HCT116 (cell line): ENCODE measurements at regions not wholly inside any gene's neighbourhood (a gene's known extent, or its start where the extent isn't known, plus 50 kb on each side); places are given as distances from the start of the nearest gene placed in this dataset.

Experiments
- ATAC-seq: fragments of 200-7000 bp; cut with Tn5 transposase; 2 replicates; pipeline ENCODE4 v1.9.1; 2020; ENCODE audit warnings: mild to moderate bottlenecking, moderate library complexity
- BruUV-seq: library from RNA; stranded (reverse); fragments of 400-500 nt; replicated peaks from 2 replicates; lab custom pipeline; 2021; lab: Mats Ljungman, UMichigan
- CTCF ChIA-PET: fragments of 300-600 bp; sonication (Branson Sonifier 250); formaldehyde crosslinking; loops from one replicate; lab custom pipeline; 2021; ENCODE audit warnings: antibody characterized with exemption; lab: Charles Lee
- POLR2A ChIA-PET: fragments of 300-600, 350-600 bp; sonication (Branson Sonifier 250); formaldehyde crosslinking; loops from one replicate; lab custom pipeline; 2021; ENCODE audit warnings: antibody characterized with exemption; lab: Charles Lee
- RAD21 ChIA-PET, 2 experiments: fragments of 300-600 bp; sonication (Branson Sonifier 250); formaldehyde crosslinking; loops; one replicate each; lab custom pipeline; 2023; ENCODE audit warnings: low total read pairs in 2 of 2; ENCODE audit not compliant: uncharacterized antibody in 2 of 2, unreplicated experiment in 2 of 2, low non-redundant PET in 1 of 2; lab: Charles Lee
- DNase-seq: peaks from one replicate; pipeline ENCODE4 v3.0.0-alpha.2; 2010; ENCODE audit warnings: low read depth, low spot score
- H2AFZ ChIP-seq: fragments of 200-600 bp; shearing (Covaris generic), sonication (generic); 2 replicates; pipeline ENCODE4 v1.6.1; 2017; ENCODE audit warnings: low read depth, mixed run types, mixed read lengths, antibody characterized with exemption, low read length; ENCODE audit not compliant: poor library complexity, severe bottlenecking
- H3K27ac ChIP-seq: 2 replicates; pipeline ENCODE4 v1.5.1; 2012; ENCODE audit warnings: low read depth, low read length
- H3K27me3 ChIP-seq: fragments of 200-600 bp; sonication (generic); 2 replicates; pipeline ENCODE4 v1.6.1; 2016; ENCODE audit warnings: mixed run types, low read length, mixed read lengths; ENCODE audit not compliant: insufficient read depth
- H3K36me3 ChIP-seq, 2 experiments: fragments of 200-500 bp in 1 of 2; fragments of 200-600 bp in 1 of 2; sonication (Bioruptor generic) in 1 of 2; sonication (generic) in 1 of 2; 2 replicates each; pipeline versions ENCODE4 v1.5.1 to v1.6.1; 2014 to 2016; ENCODE audit warnings: low read length in 2 of 2, inconsistent platforms in 1 of 2, mixed read lengths in 1 of 2, mixed run types in 1 of 2; ENCODE audit not compliant: insufficient read depth in 2 of 2, control insufficient read depth in 1 of 2
- H3K4me1 ChIP-seq, 2 experiments: fragments of 200-600 bp in 1 of 2; sonication (generic) in 1 of 2; 2 replicates each; pipeline versions ENCODE4 v1.5.1 to v1.6.1; 2012 to 2017; ENCODE audit warnings: low read length in 2 of 2, inconsistent platforms in 1 of 2, mild to moderate bottlenecking in 1 of 2, mixed read lengths in 1 of 2, mixed run types in 1 of 2, moderate library complexity in 1 of 2; ENCODE audit not compliant: insufficient read depth in 2 of 2, control insufficient read depth in 1 of 2
- H3K4me2 ChIP-seq: fragments of 200-600 bp; sonication (generic); 2 replicates; pipeline ENCODE4 v1.6.1; 2017; ENCODE audit warnings: mixed run types, low read length, mixed read lengths
- H3K4me3 ChIP-seq, 2 experiments: fragments of 200-600 bp in 1 of 2; sonication (generic) in 1 of 2; replicated peaks in 1 of 2; 2 replicates each; pipeline ENCODE4 v1.5.1; 2011 to 2016; ENCODE audit warnings: low read length in 2 of 2, control low read depth in 1 of 2, low read depth in 1 of 2, mild to moderate bottlenecking in 1 of 2, mixed read lengths in 1 of 2, mixed run types in 1 of 2
- H3K79me2 ChIP-seq: fragments of 200-600 bp; sonication (generic); 2 replicates; pipeline ENCODE4 v1.6.1; 2017; ENCODE audit warnings: mild to moderate bottlenecking, mixed run types, low read length, moderate library complexity, mixed read lengths; ENCODE audit not compliant: insufficient read depth
- H3K9ac ChIP-seq: fragments of 200-600 bp; sonication (generic); 2 replicates; pipeline ENCODE4 v1.6.1; 2016; ENCODE audit warnings: low read length, mixed read lengths
- H3K9me2 ChIP-seq: fragments of 200-600 bp; sonication (generic), shearing (Covaris generic); 2 replicates; pipeline ENCODE4 v1.6.1; 2017; ENCODE audit warnings: mixed run types, mild to moderate bottlenecking, moderate library complexity; ENCODE audit not compliant: insufficient read depth
- H3K9me3 ChIP-seq, 2 experiments: fragments of 200-500 bp in 1 of 2; fragments of 200-600 bp in 1 of 2; sonication (Bioruptor generic) in 1 of 2; sonication (generic) in 1 of 2; 2 replicates each; pipeline ENCODE4 v1.6.1; 2014 to 2017; ENCODE audit warnings: low read length in 2 of 2, mixed read lengths in 2 of 2, inconsistent platforms in 1 of 2, low read depth in 1 of 2, mild to moderate bottlenecking in 1 of 2, mixed run types in 1 of 2, moderate library complexity in 1 of 2; ENCODE audit not compliant: control insufficient read depth in 1 of 2, insufficient read depth in 1 of 2
- H4K20me1 ChIP-seq: fragments of 200-600 bp; sonication (generic), shearing (Covaris generic); 2 replicates; pipeline ENCODE4 v1.6.1; 2017; ENCODE audit warnings: mixed run types, mild to moderate bottlenecking, moderate library complexity; ENCODE audit not compliant: insufficient read depth
- ELF1 ChIP-seq: IDR thresholded peaks from 2 replicates; pipeline ENCODE4 v1.6.1; 2012; ENCODE audit warnings: low read depth, borderline replicate concordance
- FOSL1 ChIP-seq: IDR thresholded peaks from 2 replicates; pipeline ENCODE4 v1.6.1; 2012; ENCODE audit warnings: low read depth
- JUND ChIP-seq: IDR thresholded peaks from 2 replicates; pipeline ENCODE4 v1.6.1; 2012
- POLR2A ChIP-seq: IDR thresholded peaks from 2 replicates; pipeline ENCODE4 v1.7.0; 2011; ENCODE audit warnings: borderline replicate concordance; ENCODE audit not compliant: insufficient read depth, insufficient read length; ENCODE audit errors: extremely low read depth
- SP1 ChIP-seq: IDR thresholded peaks from 2 replicates; pipeline ENCODE4 v1.6.1; 2012; ENCODE audit warnings: low read depth
- TCF7L2 ChIP-seq: IDR thresholded peaks from 2 replicates; pipeline ENCODE4 v1.7.0; 2011; ENCODE audit warnings: borderline replicate concordance, inconsistent platforms; ENCODE audit not compliant: insufficient read depth, insufficient read length; ENCODE audit errors: extremely low read depth
- YY1 ChIP-seq: IDR thresholded peaks from 2 replicates; pipeline ENCODE4 v1.6.1; 2011; ENCODE audit warnings: low read length, low read depth, moderate library complexity, mild to moderate bottlenecking; ENCODE audit not compliant: insufficient replicate concordance; ENCODE audit errors: extremely low read depth
- intact Hi-C: fragments of 100-400 bp; cut with micrococcal nuclease; formaldehyde crosslinking; loops from 2 replicates; pipeline ENCODE4 v1.10.0; 2022
- TF ChIP-seq, protein P1 (sequence below): IDR thresholded peaks from 2 replicates; pipeline ENCODE4 v1.6.1; 2012
- TF ChIP-seq, protein P2 (sequence below): IDR thresholded peaks from 2 replicates; pipeline ENCODE4 v1.6.1; 2012; ENCODE audit warnings: low read depth
- TF ChIP-seq, protein P3 (sequence below), 3 experiments: fragments of 200-600 bp in 1 of 3; sonication (generic) in 1 of 3; IDR thresholded peaks in 2 of 3; conservative IDR thresholded peaks in 1 of 3; 2 replicates each; pipeline ENCODE4 v1.5.1; 2012 to 2017; ENCODE audit warnings: low read depth in 2 of 3, low read length in 2 of 3, antibody characterized with exemption in 1 of 3, borderline replicate concordance in 1 of 3, control low read depth in 1 of 3, mild to moderate bottlenecking in 1 of 3, mixed read lengths in 1 of 3, mixed run types in 1 of 3, moderate library complexity in 1 of 3; ENCODE audit not compliant: insufficient read depth in 1 of 3

DNA sequence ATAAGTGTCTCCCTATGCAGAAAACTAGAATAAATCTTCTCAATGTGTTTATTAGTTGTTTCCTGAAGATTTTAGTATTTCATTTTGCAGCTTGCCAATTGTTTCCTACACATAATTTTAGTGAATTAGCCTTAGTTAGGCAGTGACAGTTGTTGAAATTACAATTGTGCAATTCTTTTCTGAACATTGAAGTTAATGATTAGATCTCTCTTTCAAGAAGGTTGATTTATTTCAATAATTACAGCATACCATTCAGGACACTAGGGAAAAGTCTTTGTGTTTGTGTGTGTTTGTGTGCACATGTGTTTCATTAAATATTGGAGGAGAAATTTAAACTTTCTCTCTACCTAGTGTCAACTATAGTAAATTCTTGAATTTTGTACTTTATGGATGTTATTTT lies 199.6 kb upstream of the MPDZ start:
- ChIA-PET CTCF (no interaction called here), RAD21 (no interaction called here), POLR2A (no interaction called here)
- DNase-seq = no peak
- Histone ChIP-seq H3K9ac (no peak overlapping the region), H3K79me2 (no peaks in the 10 kb centered on the region), H3K36me3 (no peaks in the 10 kb centered on the region), H3K27me3 (no peaks in the 10 kb centered on the region), H2AFZ (no peak overlapping the region), H3K4me1 (no peaks in the 10 kb centered on the region), H3K27ac (no peak overlapping the region), H3K9me3 (peaks cover 0 to 18% of the 10 kb centered on the region in 2 experiments; a peak in 1 of 4 replicates), H4K20me1 (no peaks in the 10 kb centered on the region), H3K4me2 (no peak overlapping the region), H3K9me2 (no peaks in the 10 kb centered on the region), H3K4me3 (no peak overlapping the region)
- intact Hi-C loops = no loop called here
- TF ChIP-seq POLR2A = no peak
- no peak for TF ChIP-seq FOSL1
- TF ChIP-seq SP1 = no peak
- no peak for TF ChIP-seq TCF7L2
- no peak for TF ChIP-seq JUND
- TF ChIP-seq, protein P1, sequence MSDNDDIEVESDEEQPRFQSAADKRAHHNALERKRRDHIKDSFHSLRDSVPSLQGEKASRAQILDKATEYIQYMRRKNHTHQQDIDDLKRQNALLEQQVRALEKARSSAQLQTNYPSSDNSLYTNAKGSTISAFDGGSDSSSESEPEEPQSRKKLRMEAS = no peak
- TF ChIP-seq ELF1 = no peak
- TF ChIP-seq, protein P2, sequence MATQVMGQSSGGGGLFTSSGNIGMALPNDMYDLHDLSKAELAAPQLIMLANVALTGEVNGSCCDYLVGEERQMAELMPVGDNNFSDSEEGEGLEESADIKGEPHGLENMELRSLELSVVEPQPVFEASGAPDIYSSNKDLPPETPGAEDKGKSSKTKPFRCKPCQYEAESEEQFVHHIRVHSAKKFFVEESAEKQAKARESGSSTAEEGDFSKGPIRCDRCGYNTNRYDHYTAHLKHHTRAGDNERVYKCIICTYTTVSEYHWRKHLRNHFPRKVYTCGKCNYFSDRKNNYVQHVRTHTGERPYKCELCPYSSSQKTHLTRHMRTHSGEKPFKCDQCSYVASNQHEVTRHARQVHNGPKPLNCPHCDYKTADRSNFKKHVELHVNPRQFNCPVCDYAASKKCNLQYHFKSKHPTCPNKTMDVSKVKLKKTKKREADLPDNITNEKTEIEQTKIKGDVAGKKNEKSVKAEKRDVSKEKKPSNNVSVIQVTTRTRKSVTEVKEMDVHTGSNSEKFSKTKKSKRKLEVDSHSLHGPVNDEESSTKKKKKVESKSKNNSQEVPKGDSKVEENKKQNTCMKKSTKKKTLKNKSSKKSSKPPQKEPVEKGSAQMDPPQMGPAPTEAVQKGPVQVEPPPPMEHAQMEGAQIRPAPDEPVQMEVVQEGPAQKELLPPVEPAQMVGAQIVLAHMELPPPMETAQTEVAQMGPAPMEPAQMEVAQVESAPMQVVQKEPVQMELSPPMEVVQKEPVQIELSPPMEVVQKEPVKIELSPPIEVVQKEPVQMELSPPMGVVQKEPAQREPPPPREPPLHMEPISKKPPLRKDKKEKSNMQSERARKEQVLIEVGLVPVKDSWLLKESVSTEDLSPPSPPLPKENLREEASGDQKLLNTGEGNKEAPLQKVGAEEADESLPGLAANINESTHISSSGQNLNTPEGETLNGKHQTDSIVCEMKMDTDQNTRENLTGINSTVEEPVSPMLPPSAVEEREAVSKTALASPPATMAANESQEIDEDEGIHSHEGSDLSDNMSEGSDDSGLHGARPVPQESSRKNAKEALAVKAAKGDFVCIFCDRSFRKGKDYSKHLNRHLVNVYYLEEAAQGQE = no peak
- TF ChIP-seq, protein P3, sequence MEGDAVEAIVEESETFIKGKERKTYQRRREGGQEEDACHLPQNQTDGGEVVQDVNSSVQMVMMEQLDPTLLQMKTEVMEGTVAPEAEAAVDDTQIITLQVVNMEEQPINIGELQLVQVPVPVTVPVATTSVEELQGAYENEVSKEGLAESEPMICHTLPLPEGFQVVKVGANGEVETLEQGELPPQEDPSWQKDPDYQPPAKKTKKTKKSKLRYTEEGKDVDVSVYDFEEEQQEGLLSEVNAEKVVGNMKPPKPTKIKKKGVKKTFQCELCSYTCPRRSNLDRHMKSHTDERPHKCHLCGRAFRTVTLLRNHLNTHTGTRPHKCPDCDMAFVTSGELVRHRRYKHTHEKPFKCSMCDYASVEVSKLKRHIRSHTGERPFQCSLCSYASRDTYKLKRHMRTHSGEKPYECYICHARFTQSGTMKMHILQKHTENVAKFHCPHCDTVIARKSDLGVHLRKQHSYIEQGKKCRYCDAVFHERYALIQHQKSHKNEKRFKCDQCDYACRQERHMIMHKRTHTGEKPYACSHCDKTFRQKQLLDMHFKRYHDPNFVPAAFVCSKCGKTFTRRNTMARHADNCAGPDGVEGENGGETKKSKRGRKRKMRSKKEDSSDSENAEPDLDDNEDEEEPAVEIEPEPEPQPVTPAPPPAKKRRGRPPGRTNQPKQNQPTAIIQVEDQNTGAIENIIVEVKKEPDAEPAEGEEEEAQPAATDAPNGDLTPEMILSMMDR (IDR thresholded peaks at IDR 0.05 in 2 of 3, conservative IDR thresholded peaks at IDR 0.05 in 1 of 3; ENCODE audit: borderline replicate concordance in 1 of 3, insufficient read depth in 1 of 3, low read depth in 2 of 3, low read length in 2 of 3) = no peak
- no peak for TF ChIP-seq YY1
- ATAC-seq = no peak
- no TSS peak for BruUV-seq
